ENCODE measurements at regions not wholly inside any gene's neighbourhood (a gene's known extent, or its start where the extent isn't known, plus 50 kb on each side); places are given as distances from the start of the nearest gene placed in this dataset.
A peak's percentile ranks its signal among the peaks of the same experiment; 100 is the strongest.

GRCh38 chr9:115998666-115999065 is 154.9 kb upstream of the PAPPA start:
- H3K4me3 ChIP-seq (ENCODE audit: low read length) = no peak overlapping the region
- DNase-seq (ENCODE audit: low read depth) = no peak
- no peak for TF ChIP-seq CTCF (conservative IDR thresholded peaks at IDR 0.05; ENCODE audit: low read depth, low read length)

- DNase-seq (ENCODE audit: low read depth) = no peak
- TF ChIP-seq CTCF (conservative IDR thresholded peaks at IDR 0.05; ENCODE audit: low read depth, low read length) = no peak
- no peak overlapping the region for H3K4me3 ChIP-seq (ENCODE audit: low read length)
Measured at GRCh38 chr9:115999498-115999897, 154.1 kb upstream of the PAPPA start.

- H3K4me3 ChIP-seq (ENCODE audit: low read length) = no peak overlapping the region
- no peak for DNase-seq (ENCODE audit: low read depth)
- TF ChIP-seq CTCF (conservative IDR thresholded peaks at IDR 0.05; ENCODE audit: low read depth, low read length) = peak; percentile 53
Measured at GRCh38 chr9:116000748-116001329, 152.8 kb upstream of the PAPPA start.

- TF ChIP-seq CTCF (conservative IDR thresholded peaks at IDR 0.05; ENCODE audit: low read depth, low read length) = no peak
- no peak for DNase-seq (ENCODE audit: low read depth)
- no peak overlapping the region for H3K4me3 ChIP-seq (ENCODE audit: low read length)
Measured at GRCh38 chr9:116002181-116002580, 151.4 kb upstream of the PAPPA start.

- no peak overlapping the region for H3K4me3 ChIP-seq (ENCODE audit: low read length)
- no peak for TF ChIP-seq CTCF (conservative IDR thresholded peaks at IDR 0.05; ENCODE audit: low read depth, low read length)
- DNase-seq (ENCODE audit: low read depth) = no peak
Measured at GRCh38 chr9:116002624-116003023, 151.0 kb upstream of the PAPPA start.

- DNase-seq (ENCODE audit: low read depth) = no peak
- TF ChIP-seq CTCF (conservative IDR thresholded peaks at IDR 0.05; ENCODE audit: low read depth, low read length) = no peak
Measured at GRCh38 chr9:116003397-116003796, 150.2 kb upstream of the PAPPA start.

GRCh38 chr9:116005205-116005604 is 148.4 kb upstream of the PAPPA start:
- no peak for TF ChIP-seq CTCF (conservative IDR thresholded peaks at IDR 0.05; ENCODE audit: low read depth, low read length)
- DNase-seq (ENCODE audit: low read depth) = no peak
- no peak overlapping the region for H3K4me3 ChIP-seq (ENCODE audit: low read length)

More at GRCh38 chr9:116003397-116003796, 150.2 kb upstream of the PAPPA start:
- no peak overlapping the region for H3K4me3 ChIP-seq (ENCODE audit: low read length)

Measured in retinal pigment epithelial cell (primary cell).